ENCODE measurements at regions not wholly inside any gene's neighbourhood (a gene's known extent, or its start where the extent isn't known, plus 50 kb on each side); places are given as distances from the start of the nearest gene placed in this dataset.
"Not testable (repeated sequence)": the region's sequence is repeated elsewhere in the genome, so short reads cannot be mapped to it uniquely, and the experiment has no call there.

GRCh38 chr2:180694445-180695421 lies 285.7 kb upstream of the UBE2E3 start:
- DNase-seq: no peak

DNA sequence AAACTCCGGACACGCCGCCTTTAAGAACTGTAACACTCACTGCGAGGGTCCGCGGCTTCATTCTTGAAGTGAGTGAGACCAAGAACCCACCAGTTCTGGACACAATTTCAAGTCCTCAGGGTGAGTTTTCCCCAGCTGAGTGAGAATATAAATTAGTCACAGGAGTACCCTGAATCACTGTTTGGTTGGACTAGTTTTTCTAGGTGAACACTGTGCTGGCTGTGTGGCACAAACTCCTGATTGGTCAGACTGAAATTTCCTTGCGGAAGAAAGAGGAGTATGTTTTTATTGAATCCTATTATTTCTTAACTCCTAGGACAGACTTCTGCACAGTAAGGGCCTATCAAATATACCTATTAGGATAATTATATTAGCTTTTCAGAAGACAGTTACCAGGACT lies 288.1 kb upstream of the UBE2E3 start:
- DNase-seq: no peak

GRCh38 chr2:180691855-180692223 lies 288.6 kb upstream of the UBE2E3 start:
- not testable (repeated sequence) for DNase-seq

GRCh38 chr2:180691186-180691854 lies 289.1 kb upstream of the UBE2E3 start:
- not testable (repeated sequence) for DNase-seq

- DNase-seq: no peak
Measured at GRCh38 chr2:180690611-180691010, 289.8 kb upstream of the UBE2E3 start.

GRCh38 chr2:180682871-180683270 lies 297.5 kb upstream of the UBE2E3 start:
- DNase-seq: no peak

DNA sequence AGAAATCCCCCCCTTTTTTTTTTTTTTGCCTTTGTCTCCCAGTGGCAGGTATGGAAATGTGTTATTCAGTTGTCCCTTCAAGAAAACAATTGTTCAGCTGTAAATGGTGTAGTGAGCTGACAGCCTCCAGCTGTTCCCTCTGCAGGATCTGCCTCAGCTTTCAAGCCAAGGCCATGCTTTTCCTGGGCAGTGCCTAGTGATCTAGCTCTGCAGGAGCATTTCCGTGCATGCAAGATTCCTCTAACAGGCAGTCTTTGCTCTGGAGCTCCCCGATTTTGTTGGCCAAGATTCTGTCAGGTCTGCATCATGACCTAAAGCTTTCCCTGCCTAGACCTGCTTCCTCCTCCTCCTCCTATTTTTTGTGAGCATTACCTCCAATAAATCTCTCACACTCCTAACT lies 300.7 kb upstream of the UBE2E3 start:
- peak; percentile 27 for DNase-seq

DNA sequence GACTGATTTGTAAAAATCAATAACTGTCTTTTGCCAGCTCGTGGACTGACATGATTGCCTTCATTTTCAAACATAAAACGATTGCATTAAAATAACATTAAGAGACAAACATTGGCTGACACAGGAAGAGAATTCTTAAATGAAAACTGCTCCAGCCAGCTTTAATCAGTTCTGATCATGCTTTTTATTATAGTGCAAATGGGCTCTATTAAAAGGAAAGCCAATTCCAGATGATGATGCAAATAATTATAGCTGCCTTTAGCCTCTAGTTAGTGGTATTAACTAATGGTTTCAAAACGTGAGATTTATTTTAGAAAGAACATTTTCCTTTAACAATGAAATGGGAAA lies 301.8 kb upstream of the UBE2E3 start:
- no peak for DNase-seq

DNA sequence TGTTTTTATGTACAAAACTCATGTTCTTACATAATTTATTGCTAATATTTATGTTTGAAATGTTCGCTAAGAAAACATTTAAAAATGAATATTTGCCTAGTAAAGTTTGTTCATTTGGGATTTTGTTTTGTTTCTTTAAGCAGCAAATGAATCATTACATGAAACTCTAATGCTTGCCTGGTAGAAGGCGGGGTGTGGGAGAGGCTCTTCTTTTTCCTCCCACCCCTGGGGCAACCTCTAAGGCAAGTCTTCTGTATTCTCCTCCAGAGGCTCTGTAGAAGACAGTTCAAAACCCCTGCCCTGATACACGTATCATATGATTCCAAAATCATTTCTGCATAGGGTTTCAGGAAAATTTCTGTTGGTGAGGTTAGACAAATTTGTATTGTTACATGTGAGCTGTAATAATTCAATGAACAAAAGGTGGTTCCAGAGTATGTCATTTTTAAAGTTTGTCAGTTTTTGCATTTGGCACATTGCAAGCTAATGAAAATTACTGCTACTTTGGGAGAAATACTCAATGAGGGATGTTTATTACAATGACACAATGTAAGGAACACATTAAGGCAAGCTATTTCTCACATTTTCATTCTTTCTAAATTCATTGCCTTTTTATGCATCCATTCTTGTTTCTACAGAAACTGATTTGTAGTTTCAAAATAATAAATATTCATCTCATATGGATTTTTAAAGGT lies 302.3 kb upstream of the UBE2E3 start:
- no peak for DNase-seq

DNA sequence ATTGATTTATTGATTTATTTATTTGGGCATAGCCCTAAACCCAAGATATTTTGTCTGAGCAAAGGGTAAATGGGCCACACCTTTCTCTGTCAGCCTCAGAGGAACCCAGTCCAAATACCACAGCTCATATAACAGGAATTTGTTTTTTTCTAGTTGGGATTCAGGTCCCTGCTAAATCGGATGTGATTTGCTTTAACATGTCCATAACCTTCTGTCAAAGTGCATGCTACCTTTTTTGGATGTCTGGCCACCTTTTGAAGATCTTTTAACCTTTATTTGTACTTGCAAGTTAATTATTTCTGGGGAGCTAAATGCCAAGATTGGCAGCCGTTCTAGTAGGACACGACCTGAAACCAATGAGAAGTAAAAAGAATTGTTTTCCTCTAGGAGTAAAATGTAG lies 303.2 kb upstream of the UBE2E3 start:
- no peak for DNase-seq

- no peak for DNase-seq
Measured at GRCh38 chr2:180676520-180677025, 303.8 kb upstream of the UBE2E3 start.

DNA sequence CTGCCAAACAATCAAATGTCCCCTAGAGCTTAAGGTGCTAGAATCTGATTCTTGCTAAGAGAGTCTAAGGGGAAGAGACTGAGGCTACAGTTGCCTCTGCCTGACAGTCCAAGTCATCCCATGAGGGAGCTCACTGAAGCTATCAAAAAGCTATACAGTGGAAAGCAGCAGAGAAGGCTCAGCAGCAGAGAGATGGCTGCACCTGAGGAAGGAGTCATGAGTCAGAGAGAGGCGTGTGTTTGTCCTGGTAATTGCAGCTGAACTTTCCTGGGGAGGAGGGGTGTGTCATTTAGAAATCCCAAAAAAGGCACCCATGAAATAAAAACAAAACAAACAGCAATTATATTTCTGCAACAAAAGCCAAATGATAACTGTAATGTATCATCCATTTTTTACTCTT lies 305.2 kb upstream of the UBE2E3 start:
- no peak for DNase-seq

DNA sequence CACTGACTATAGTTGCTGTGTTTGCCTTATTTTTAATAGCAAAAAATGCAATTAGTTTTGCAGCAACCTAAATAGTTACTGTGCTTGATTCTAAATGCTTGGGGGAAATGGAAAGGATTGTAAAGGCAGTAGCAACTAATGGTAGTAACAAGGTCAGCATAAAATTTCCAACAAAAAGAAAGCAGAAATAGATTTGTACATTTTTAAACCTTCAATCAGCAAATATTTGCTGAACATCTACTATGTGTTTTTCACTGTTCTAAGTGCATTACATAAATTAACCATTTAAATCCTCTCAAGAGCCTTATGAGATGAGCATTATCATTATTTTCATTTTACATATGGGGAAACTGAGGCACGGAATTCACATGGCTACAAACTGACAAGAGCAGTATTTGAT lies 308.0 kb upstream of the UBE2E3 start:
- DNase-seq: no peak

DNA sequence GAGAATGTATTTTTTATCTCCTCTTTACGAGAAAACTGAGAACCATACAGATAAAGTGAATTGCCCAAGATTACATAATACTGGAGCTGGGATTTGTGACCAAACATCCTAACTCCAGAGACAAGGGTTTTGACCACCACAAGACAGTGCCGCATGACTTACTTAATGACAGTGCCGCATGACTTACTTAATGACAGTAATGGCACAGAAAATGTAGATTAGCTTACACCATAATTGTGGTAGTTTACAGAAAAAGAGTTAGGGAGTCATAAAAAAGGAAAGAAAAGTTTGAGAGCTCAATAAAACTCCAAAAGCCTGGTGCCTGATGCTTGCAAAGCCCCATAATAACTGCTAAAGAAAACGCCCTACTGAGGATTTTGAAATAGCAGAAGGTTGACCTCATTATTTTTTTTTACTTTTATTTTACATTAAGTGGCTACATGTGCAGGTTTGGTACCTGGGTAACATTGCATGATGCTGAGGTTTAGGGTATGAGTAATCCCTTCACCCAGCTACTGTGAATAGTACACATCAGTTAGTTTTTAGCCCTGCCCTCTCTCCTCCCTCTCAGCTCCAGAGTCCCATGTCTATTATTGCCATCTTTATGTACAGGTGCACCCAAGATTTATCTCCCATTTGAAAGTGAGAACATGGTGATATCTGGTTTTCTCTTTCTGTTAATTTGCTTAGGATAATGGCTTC lies 310.0 kb upstream of the UBE2E3 start:
- DNase-seq: no peak

DNA sequence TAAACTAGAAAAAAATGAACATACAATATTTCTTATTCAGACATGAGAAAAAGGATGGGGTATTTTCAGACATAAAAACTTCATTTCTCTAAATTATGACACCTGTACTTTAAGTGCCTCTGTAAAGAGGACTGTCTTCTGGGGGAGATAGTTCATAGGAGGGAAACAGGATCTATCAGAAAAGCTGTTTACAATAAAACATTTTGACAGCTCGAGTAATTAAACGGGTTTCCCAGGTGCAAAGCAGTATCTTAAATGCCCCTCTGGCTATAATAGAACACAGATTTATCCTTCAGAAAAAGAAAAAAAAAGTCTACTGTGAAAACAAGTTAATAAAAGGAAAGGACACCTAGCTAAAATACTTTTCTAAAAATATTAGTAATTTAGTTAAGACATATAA lies 311.4 kb upstream of the UBE2E3 start:
- DNase-seq: no peak

DNA sequence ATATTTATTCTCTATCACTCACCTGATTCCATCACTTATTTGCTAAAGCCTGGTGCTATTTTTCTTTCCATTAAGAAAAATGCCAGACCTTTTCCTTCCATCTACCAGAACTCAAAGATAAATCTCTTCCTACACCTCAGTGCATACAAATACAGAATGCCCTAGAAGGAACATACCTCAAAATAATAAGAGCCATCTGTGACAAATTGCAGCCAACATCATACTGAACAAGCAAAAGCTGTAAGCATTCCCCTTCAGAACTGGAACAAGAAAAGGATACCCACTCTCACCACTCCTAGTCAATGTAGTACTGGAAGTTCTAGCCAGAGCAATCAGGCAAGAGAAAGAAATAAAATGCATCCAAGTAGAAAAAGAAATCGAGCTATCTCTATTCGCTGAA lies 315.9 kb upstream of the UBE2E3 start:
- DNase-seq: no peak

DNA sequence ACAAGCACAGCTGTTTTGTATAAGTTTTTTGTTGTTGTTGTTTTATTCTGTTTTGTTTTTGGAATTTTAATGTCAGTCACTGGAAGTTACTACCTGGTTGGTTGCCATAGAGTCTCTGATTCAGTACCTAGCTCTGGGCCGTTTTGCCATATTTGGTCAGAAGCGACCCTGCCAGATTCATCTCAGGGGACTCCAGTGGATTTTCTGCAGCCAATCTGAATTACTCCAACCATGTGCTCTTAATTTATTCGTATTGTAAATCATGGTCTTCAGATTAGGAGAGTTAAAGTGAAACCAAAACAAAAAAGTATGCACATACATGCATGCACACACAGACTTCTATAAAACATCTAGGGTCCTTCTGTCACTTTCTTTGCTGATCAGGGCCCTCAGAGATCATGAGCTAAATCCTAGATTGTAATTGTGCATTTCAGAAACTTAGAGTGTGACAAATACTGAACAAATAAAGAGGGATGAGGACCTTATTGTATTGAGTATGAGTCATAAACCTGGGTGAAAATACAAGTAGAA lies 317.4 kb upstream of the UBE2E3 start:
- DNase-seq: peak; percentile 68

- DNase-seq: no peak
Measured at GRCh38 chr2:180662521-180662920, 317.9 kb upstream of the UBE2E3 start.

DNA sequence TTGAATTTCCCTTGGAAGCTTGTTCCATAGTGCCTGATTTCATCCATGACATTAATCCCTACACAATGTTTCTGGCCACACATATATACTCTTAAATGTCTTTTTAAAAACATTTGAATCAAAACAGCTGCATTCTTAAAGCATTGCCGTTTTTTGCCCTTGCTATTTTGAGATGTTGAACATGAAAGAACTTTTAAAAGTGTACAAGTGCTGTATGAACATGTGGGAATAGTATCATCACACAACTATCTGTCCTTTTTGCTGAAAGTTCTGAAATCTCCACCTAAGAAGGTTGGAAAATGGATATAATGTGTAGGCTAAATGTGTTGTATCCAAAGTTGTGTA lies 318.7 kb upstream of the UBE2E3 start:
- DNase-seq: no peak

DNA sequence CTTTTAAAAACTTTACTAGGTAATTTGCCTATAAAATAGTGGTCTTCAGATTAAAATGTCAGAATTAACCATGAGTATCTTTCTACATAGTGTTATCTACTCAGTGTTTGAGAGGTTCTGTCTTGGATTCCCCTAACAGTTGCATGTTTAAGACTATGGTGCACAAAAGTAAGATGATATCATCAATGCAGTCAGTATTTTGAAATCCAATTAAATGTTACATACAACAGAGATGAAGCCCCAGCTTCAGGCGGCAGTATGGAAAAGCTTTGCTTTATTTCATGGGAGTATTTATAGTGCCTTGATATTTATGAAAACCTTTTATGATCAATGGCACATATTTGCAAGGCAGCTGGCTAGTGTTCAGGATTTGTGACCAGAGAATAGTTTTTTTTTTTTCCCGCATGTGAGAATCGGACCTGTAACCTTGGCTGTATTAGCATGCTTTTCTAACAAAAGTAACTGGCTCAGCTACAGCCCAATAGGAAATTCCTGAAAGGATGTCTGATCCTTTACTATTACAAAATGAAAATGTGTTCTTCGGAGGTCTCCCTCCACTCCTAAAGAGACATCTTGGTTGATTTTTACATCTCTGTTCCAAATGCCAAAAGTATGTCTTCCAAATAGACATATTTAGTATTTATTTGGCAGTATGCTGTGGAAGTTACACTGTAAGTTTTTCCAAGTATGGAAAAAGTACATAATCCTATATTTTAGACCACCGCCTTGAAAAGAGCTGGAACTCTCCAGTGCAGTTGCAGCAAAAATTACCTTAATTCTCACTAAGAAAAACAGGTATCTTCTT lies 319.3 kb upstream of the UBE2E3 start:
- peak; percentile 67 for DNase-seq

DNA sequence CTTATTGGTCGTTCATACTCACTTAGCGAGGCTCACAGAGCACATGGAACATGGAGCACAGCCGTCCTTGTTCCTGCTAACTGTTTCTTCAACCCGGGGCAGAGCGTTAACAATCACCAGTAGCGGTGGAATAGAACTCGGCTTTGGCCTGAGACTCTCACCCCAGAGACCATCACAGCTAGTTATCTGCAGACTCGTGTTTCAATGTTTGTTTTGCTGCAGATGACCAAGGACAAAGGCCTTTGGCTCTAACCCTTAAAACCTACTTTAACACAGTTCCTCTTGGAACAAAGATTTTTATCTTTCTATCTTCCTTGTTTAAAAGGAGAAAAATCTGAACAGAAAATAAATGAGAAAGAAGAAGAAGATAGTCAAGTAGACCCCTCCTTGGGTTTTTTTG lies 320.2 kb upstream of the UBE2E3 start:
- DNase-seq: no peak
